Endothelial cell (in vitro differentiated cells): ENCODE measurements at regions not wholly inside any gene's neighbourhood (a gene's known extent, or its start where the extent isn't known, plus 50 kb on each side); places are given as distances from the start of the nearest gene placed in this dataset.

Experiments
- DNase-seq: peaks from one replicate; pipeline ENCODE4 v3.0.0; 2021; ENCODE audit warnings: low spot score
- H3K27ac Mint-ChIP-seq: one replicate; pipeline ENCODE4 v1.8.0; 2021; ENCODE audit warnings: mixed read lengths, inconsistent platforms; ENCODE audit not compliant: unreplicated experiment
- H3K27me3 Mint-ChIP-seq: one replicate; pipeline ENCODE4 v1.8.0; 2021; ENCODE audit warnings: mild to moderate bottlenecking, moderate library complexity, mixed read lengths, inconsistent platforms; ENCODE audit not compliant: unreplicated experiment
- H3K36me3 Mint-ChIP-seq: one replicate; pipeline ENCODE4 v1.8.0; 2021; ENCODE audit warnings: mild to moderate bottlenecking, low read depth, mixed read lengths, inconsistent platforms; ENCODE audit not compliant: unreplicated experiment
- H3K4me1 Mint-ChIP-seq: one replicate; pipeline ENCODE4 v1.8.0; 2021; ENCODE audit warnings: mild to moderate bottlenecking, mixed read lengths, inconsistent platforms; ENCODE audit not compliant: unreplicated experiment
- H3K4me3 Mint-ChIP-seq: one replicate; pipeline ENCODE4 v1.8.0; 2021; ENCODE audit warnings: mild to moderate bottlenecking, mixed read lengths, inconsistent platforms; ENCODE audit not compliant: unreplicated experiment
- H3K9me3 Mint-ChIP-seq: one replicate; pipeline ENCODE4 v1.8.0; 2021; ENCODE audit warnings: mixed read lengths, inconsistent platforms; ENCODE audit not compliant: unreplicated experiment
- CTCF ChIP-seq: fragments of 200-600 bp; sonication (generic); IDR thresholded peaks from one replicate; pipeline ENCODE4 v1.5.0; 2021; ENCODE audit warnings: antibody characterized with exemption; ENCODE audit not compliant: unreplicated experiment

DNA sequence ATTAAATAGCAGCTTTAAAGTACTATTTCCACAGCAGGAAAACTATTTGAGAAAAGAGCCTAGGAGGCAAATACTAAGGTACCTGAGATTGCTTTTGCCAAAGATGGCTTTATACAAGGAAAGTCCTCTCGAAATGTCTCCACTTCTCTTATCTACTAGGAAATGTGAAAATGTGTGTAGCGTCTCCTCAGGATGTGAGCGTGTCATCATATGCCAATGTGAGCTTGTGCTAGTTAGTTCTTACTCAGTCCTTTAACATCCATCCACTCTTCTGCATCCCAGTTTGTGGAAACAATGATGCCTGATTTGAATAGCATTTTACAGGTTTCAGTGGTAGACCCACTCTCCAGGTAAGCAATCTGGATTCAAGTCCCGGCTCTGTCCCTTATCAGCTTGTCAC lies 421.0 kb downstream of the DYNC2H1 start:
- Mint-ChIP-seq H3K9me3 (no peaks in the 10 kb centered on the region), H3K36me3 (no peaks in the 10 kb centered on the region), H3K27ac (no peak overlapping the region), H3K4me1 (no peaks in the 10 kb centered on the region), H3K4me3 (no peak overlapping the region), H3K27me3 (peaks cover 1% of the 10 kb centered on the region)
- no peak for TF ChIP-seq CTCF
- no peak for DNase-seq

DNA sequence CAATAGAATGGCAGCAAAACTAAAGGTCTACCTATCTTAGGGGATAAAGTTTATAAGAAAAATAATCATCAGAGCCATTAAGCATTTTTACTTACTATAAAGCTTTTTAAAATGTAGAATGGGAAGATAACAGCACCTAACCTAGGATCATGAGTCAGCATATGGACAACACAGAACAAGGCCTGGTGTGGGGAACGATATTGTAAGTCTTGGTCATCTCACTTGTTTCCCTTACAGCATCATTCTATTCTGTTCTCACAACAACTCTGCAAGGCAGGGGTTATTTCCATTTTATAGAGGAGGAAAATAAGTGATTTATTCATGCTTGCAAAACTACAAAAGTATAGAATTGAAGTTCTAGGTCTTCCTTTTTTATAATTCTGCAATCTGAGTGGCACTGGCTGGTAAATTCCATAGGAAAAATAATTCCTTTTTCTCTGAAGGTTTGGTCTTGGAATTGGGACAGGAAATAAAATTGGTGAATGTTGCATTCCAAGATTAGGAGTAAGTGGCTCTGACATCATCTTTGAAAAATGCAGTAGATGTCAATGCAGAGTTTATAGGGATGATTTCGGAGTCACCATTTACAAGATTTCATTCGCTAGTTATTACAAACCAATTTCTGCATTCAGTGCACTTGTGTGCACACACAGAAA lies 423.0 kb downstream of the DYNC2H1 start:
- H3K27me3 Mint-ChIP-seq: peaks cover 1% of the 10 kb centered on the region
- no peaks in the 10 kb centered on the region for H3K36me3 Mint-ChIP-seq
- no peaks in the 10 kb centered on the region for H3K9me3 Mint-ChIP-seq
- no peaks in the 10 kb centered on the region for H3K4me1 Mint-ChIP-seq
- H3K27ac Mint-ChIP-seq: no peak overlapping the region
- no peak for TF ChIP-seq CTCF
- no peak overlapping the region for H3K4me3 Mint-ChIP-seq
- no peak for DNase-seq

DNA sequence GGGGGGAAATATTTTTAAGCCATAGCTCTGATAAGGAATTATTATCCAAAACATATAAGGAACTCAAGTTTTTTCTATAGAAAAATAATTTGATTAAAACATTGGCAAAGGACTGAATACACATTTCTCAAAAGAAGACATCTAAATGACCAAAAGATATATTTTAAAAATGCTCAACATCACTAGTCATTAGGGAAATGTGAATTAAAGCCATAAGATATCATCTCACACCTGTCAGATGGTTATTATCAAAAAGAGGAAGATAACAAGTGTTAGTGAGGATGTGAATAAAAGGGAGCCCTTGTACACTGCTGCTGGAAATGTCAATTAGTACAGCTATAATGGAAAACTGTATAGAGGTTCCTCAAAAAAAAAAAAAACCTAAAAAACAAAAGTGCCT lies 425.0 kb downstream of the DYNC2H1 start:
- H3K4me3 Mint-ChIP-seq: no peak overlapping the region
- no peaks in the 10 kb centered on the region for H3K4me1 Mint-ChIP-seq
- no peaks in the 10 kb centered on the region for H3K9me3 Mint-ChIP-seq
- peaks cover 1% of the 10 kb centered on the region for H3K27me3 Mint-ChIP-seq
- H3K36me3 Mint-ChIP-seq: no peaks in the 10 kb centered on the region
- no peak for DNase-seq
- no peak overlapping the region for H3K27ac Mint-ChIP-seq
- no peak for TF ChIP-seq CTCF

DNA sequence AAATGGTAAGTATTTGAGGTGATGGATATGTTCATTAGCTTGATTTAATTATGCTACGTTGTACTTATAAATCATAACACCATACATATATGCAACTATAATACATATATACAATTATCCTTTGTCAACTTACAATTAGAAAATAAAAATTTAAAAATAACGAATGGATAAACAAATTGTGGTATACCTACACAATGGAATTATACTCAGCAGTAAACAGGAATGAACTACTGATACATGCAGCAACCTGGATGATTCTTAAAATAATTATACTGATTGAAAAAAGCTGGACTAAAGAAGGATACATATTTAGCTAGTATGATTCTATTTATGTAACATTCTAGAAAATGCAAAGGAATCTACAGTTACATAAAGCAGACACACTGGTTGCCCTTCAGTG lies 425.7 kb downstream of the DYNC2H1 start:
- H3K4me3 Mint-ChIP-seq: no peak overlapping the region
- no peak for TF ChIP-seq CTCF
- no peaks in the 10 kb centered on the region for H3K36me3 Mint-ChIP-seq
- peaks cover 1% of the 10 kb centered on the region for H3K27me3 Mint-ChIP-seq
- no peaks in the 10 kb centered on the region for H3K9me3 Mint-ChIP-seq
- H3K27ac Mint-ChIP-seq: no peak overlapping the region
- H3K4me1 Mint-ChIP-seq: no peaks in the 10 kb centered on the region
- DNase-seq: no peak

DNA sequence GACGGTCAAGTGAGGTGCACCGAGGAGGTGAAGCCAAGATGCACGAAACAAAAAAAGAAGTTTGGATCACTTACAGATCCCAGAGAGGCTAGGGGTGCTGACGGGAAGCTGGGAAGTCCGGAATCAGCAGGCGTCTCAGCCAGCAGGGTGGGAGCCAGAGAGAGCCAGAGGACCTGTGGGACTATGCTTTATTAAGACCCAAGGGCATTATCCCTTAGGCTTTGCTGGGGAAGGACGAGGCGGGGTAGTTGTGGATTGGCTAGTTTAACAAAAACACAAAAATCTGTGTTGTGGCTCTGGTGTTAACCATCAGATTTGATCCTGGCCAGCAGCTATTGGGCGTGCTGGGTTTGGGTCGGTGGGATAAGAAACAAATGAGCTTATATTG lies 427.1 kb downstream of the DYNC2H1 start:
- DNase-seq: no peak
- Mint-ChIP-seq H3K27me3 (peaks cover 4% of the 10 kb centered on the region), H3K27ac (no peak overlapping the region), H3K4me1 (no peaks in the 10 kb centered on the region), H3K36me3 (peaks cover 10% of the 10 kb centered on the region), H3K9me3 (peaks cover 4% of the 10 kb centered on the region), H3K4me3 (no peak overlapping the region)
- TF ChIP-seq CTCF: no peak
